Peyer's patch (tissue), 4 donors: ENCODE measurements at regions not wholly inside any gene's neighbourhood (a gene's known extent, or its start where the extent isn't known, plus 50 kb on each side); places are given as distances from the start of the nearest gene placed in this dataset.

Experiments used
- POLR2A ChIP-seq, 2 donors: fragments of 450-650 bp; IDR thresholded peaks; one replicate each; pipeline ENCODE4 v1.5.1; 2017; ENCODE audit warnings: antibody characterized with exemption in 2 of 2, mild to moderate bottlenecking in 2 of 2, moderate library complexity in 2 of 2
- TF ChIP-seq, protein P1 (sequence below), 6 experiments: fragments of 450-650 bp in 4 of 6; fragments of 200-600 bp in 2 of 6; sonication (generic) in 1 of 6; IDR thresholded peaks; one replicate each; pipeline ENCODE4 v1.5.1; 2017 to 2019; ENCODE audit warnings: antibody characterized with exemption in 6 of 6, mild to moderate bottlenecking in 3 of 6, moderate library complexity in 1 of 6

DNA sequence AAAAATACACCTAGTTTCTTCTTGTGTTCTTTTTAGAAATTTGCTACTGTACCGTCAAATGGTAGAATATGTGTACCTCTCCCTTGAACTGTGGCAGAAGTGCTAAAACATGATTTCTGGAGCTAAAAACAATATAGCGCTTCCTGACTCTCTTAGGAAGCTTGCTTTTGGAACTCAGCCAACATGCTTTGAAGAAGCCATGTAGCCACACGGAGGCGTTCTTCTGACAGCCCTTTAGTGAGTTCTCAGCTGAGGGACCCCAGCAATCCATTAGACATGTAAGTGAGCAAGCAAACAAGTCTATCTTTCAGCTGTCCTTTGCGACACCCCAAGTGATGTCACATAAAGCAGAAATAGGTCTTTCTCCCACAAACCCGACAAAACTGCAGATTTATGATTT is 917.0 kb downstream of the CDH9 start:
- TF ChIP-seq, protein P1, sequence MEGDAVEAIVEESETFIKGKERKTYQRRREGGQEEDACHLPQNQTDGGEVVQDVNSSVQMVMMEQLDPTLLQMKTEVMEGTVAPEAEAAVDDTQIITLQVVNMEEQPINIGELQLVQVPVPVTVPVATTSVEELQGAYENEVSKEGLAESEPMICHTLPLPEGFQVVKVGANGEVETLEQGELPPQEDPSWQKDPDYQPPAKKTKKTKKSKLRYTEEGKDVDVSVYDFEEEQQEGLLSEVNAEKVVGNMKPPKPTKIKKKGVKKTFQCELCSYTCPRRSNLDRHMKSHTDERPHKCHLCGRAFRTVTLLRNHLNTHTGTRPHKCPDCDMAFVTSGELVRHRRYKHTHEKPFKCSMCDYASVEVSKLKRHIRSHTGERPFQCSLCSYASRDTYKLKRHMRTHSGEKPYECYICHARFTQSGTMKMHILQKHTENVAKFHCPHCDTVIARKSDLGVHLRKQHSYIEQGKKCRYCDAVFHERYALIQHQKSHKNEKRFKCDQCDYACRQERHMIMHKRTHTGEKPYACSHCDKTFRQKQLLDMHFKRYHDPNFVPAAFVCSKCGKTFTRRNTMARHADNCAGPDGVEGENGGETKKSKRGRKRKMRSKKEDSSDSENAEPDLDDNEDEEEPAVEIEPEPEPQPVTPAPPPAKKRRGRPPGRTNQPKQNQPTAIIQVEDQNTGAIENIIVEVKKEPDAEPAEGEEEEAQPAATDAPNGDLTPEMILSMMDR (IDR thresholded peaks at IDR 0.05): no peak
- no peak for TF ChIP-seq POLR2A (IDR thresholded peaks at IDR 0.05)
